Neural cell (in vitro differentiated cells): ENCODE measurements at regions not wholly inside any gene's neighbourhood (a gene's known extent, or its start where the extent isn't known, plus 50 kb on each side); places are given as distances from the start of the nearest gene placed in this dataset.

ENCODE experiments used
- H2AFZ ChIP-seq: fragments of 200-600, 300-800 bp; sonication (generic), shearing (Covaris generic); 2 replicates; pipeline ENCODE4 v1.6.0; 2014; ENCODE audit warnings: low read depth, mild to moderate bottlenecking, antibody characterized with exemption, low read length, moderate library complexity
- H3F3A ChIP-seq: fragments of 200-600 bp; shearing (Covaris generic); 2 replicates; pipeline ENCODE4 v1.6.1; 2016; ENCODE audit warnings: mild to moderate bottlenecking, moderate library complexity, mixed read lengths, antibody characterized with exemption, low read length; ENCODE audit not compliant: insufficient read depth, poor library complexity, severe bottlenecking
- H3K27ac ChIP-seq: fragments of 200-600, 300-800 bp; sonication (generic), shearing (Covaris generic); 2 replicates; pipeline ENCODE4 v1.5.1; 2014; ENCODE audit warnings: mild to moderate bottlenecking, low read length, moderate library complexity
- H3K27me3 ChIP-seq: fragments of 300-800, 200-600 bp; sonication (generic), shearing (Covaris generic); 2 replicates; pipeline ENCODE4 v1.6.0; 2014; ENCODE audit warnings: mild to moderate bottlenecking, low read depth, low read length, moderate library complexity; ENCODE audit not compliant: insufficient read depth
- H3K36me3 ChIP-seq: fragments of 300-800, 200-600 bp; sonication (generic), shearing (Covaris generic); 2 replicates; pipeline ENCODE4 v1.5.1; 2014; ENCODE audit warnings: mild to moderate bottlenecking, antibody characterized with exemption, low read length, moderate library complexity; ENCODE audit not compliant: insufficient read depth
- H3K4me2 ChIP-seq: fragments of 300-800, 200-600 bp; sonication (generic), shearing (Covaris generic); 2 replicates; pipeline ENCODE4 v1.6.0; 2014; ENCODE audit warnings: mild to moderate bottlenecking, low read length
- H3K4me3 ChIP-seq: fragments of 300-800, 200-600 bp; sonication (generic), shearing (Covaris generic); 2 replicates; pipeline ENCODE4 v1.5.1; 2014; ENCODE audit warnings: mild to moderate bottlenecking, low read length, moderate library complexity
- H3K79me2 ChIP-seq: fragments of 200-600 bp; shearing (Covaris generic); replicated peaks from 2 replicates; pipeline ENCODE4 v1.6.0; 2014; ENCODE audit warnings: mild to moderate bottlenecking, low read length, moderate library complexity; ENCODE audit not compliant: insufficient read depth
- H3K9ac ChIP-seq: fragments of 300-800, 200-600 bp; sonication (generic), shearing (Covaris generic); 2 replicates; pipeline ENCODE4 v1.6.1; 2016; ENCODE audit warnings: mild to moderate bottlenecking, low read length, mixed read lengths
- H3K9me2 ChIP-seq: fragments of 200-600 bp; shearing (Covaris generic); 2 replicates; pipeline ENCODE4 v1.6.1; 2016; ENCODE audit warnings: mild to moderate bottlenecking, low read length, mixed read lengths; ENCODE audit not compliant: insufficient read depth
- H3K9me3 ChIP-seq: fragments of 200-600, 300-800 bp; sonication (generic), shearing (Covaris generic); 2 replicates; pipeline ENCODE4 v1.6.1; 2016; ENCODE audit warnings: mild to moderate bottlenecking, mixed run types, low read length, moderate library complexity, mixed read lengths
- H4K20me1 ChIP-seq: fragments of 200-600 bp; shearing (Covaris generic); 2 replicates; pipeline ENCODE4 v1.6.1; 2016; ENCODE audit warnings: mild to moderate bottlenecking, mixed run types; ENCODE audit not compliant: insufficient read depth
- CTCF ChIP-seq: fragments of 450-650 bp; IDR thresholded peaks from 2 replicates; pipeline ENCODE4 v1.5.1; 2014; ENCODE audit warnings: antibody characterized with exemption, mild to moderate bottlenecking, moderate library complexity; ENCODE audit not compliant: poor library complexity, severe bottlenecking
- EP300 ChIP-seq: fragments of 450-650 bp; conservative IDR thresholded peaks from 2 replicates; pipeline ENCODE4 v1.6.1; 2014; ENCODE audit warnings: antibody characterized with exemption, mild to moderate bottlenecking, moderate library complexity; ENCODE audit not compliant: poor library complexity, severe bottlenecking
- EZH2 ChIP-seq: fragments of 200-600, 300-800 bp; shearing (Covaris generic), sonication (generic); IDR thresholded peaks from 2 replicates; pipeline ENCODE4 v1.6.1; 2014; ENCODE audit warnings: antibody characterized with exemption, low read length, borderline replicate concordance, mild to moderate bottlenecking; ENCODE audit not compliant: insufficient read depth, poor library complexity, severe bottlenecking
- MXI1 ChIP-seq: fragments of 450-650 bp; conservative IDR thresholded peaks from 2 replicates; pipeline ENCODE4 v1.6.1; 2014; ENCODE audit warnings: antibody characterized with exemption, mild to moderate bottlenecking; ENCODE audit not compliant: poor library complexity, severe bottlenecking
- POLR2AphosphoS5 ChIP-seq: IDR thresholded peaks from 2 replicates; pipeline ENCODE4 v1.6.1; 2012
- RAD21 ChIP-seq: fragments of 450-650 bp; conservative IDR thresholded peaks from 2 replicates; pipeline ENCODE4 v1.6.1; 2014; ENCODE audit warnings: antibody characterized with exemption, mild to moderate bottlenecking, moderate library complexity
- REST ChIP-seq: IDR thresholded peaks from 2 replicates; pipeline ENCODE4 v1.6.1; 2012; ENCODE audit warnings: borderline replicate concordance
- SMC3 ChIP-seq: fragments of 450-650 bp; conservative IDR thresholded peaks from 2 replicates; pipeline ENCODE4 v1.6.1; 2014; ENCODE audit warnings: antibody characterized with exemption, mild to moderate bottlenecking, moderate library complexity; ENCODE audit not compliant: poor library complexity
- TAF1 ChIP-seq: IDR thresholded peaks from 2 replicates; pipeline ENCODE4 v1.6.1; 2012; ENCODE audit warnings: low read depth

- Histone ChIP-seq H3K79me2 (no peaks in the 10 kb centered on the region), H3K27me3 (no peaks in the 10 kb centered on the region), H3K36me3 (no peaks in the 10 kb centered on the region), H3K9ac (no peak overlapping the region), H3K4me2 (no peak overlapping the region), H3K27ac (no peak overlapping the region), H3K4me3 (no peak overlapping the region), H3K9me3 (no peaks in the 10 kb centered on the region), H3K9me2 (no peaks in the 10 kb centered on the region), H2AFZ (no peak overlapping the region), H3F3A (no peaks in the 10 kb centered on the region), H4K20me1 (no peaks in the 10 kb centered on the region)
- TF ChIP-seq SMC3 = no peak
- TF ChIP-seq POLR2AphosphoS5 = no peak
- no peak for TF ChIP-seq REST
- no peak for TF ChIP-seq MXI1
- TF ChIP-seq CTCF = no peak
- TF ChIP-seq EZH2 = no peak
- TF ChIP-seq EP300 = no peak
- TF ChIP-seq RAD21 = no peak
- no peak for TF ChIP-seq TAF1
Measured at GRCh38 chr7:51619880-51620279, 303.3 kb upstream of the COBL start.

GRCh38 chr7:51617686-51618085 is 301.1 kb upstream of the COBL start:
- no peaks in the 10 kb centered on the region for H3K9me3 ChIP-seq
- no peaks in the 10 kb centered on the region for H3K9me2 ChIP-seq
- H3K27me3 ChIP-seq = no peaks in the 10 kb centered on the region
- H4K20me1 ChIP-seq = no peaks in the 10 kb centered on the region
- H3K36me3 ChIP-seq = no peaks in the 10 kb centered on the region
- no peaks in the 10 kb centered on the region for H3F3A ChIP-seq
- H3K4me3 ChIP-seq = no peak overlapping the region
- no peak overlapping the region for H2AFZ ChIP-seq
- H3K4me2 ChIP-seq = no peak overlapping the region
- no peak overlapping the region for H3K9ac ChIP-seq
- no peak overlapping the region for H3K27ac ChIP-seq
- H3K79me2 ChIP-seq = no peaks in the 10 kb centered on the region
- TF ChIP-seq RAD21 (no peak), EZH2 (no peak), TAF1 (no peak), REST (no peak), SMC3 (no peak), POLR2AphosphoS5 (no peak), EP300 (no peak), MXI1 (no peak), CTCF (no peak)
